H1 (cell line): ENCODE measurements at regions not wholly inside any gene's neighbourhood (a gene's known extent, or its start where the extent isn't known, plus 50 kb on each side); places are given as distances from the start of the nearest gene placed in this dataset.

Experiments
- CTCF ChIA-PET: fragments of 300-600 bp; sonication (Branson Sonifier 250); formaldehyde crosslinking; loops from one replicate; lab custom pipeline; 2021; ENCODE audit not compliant: partially characterized antibody; lab: Charles Lee
- POLR2A ChIA-PET: fragments of 300-600 bp; sonication (Branson Sonifier 250); formaldehyde crosslinking; loops from one replicate; lab custom pipeline; 2021; ENCODE audit warnings: inconsistent platforms; ENCODE audit not compliant: partially characterized antibody; lab: Charles Lee
- DNase-seq, 2 experiments: peaks; one replicate each; pipeline versions ENCODE4 v3.0.0 to v3.0.0-alpha.2; 2010 to 2022; ENCODE audit warnings: low spot score in 2 of 2, low read depth in 1 of 2, mixed read lengths in 1 of 2
- FAIRE-seq: peaks from 2 replicates; lab custom pipeline; 2011; peaks lifted over from hg19 to GRCh38; lab: Jason Lieb, UNC
- H2AFZ ChIP-seq: 2 replicates; pipeline ENCODE4 v1.8.1; 2012; ENCODE audit warnings: low read length, inconsistent platforms
- H2AK5ac ChIP-seq: 2 replicates; pipeline ENCODE4 v1.6.1; 2013; ENCODE audit warnings: low read depth, low read length
- H2BK120ac ChIP-seq: replicated peaks from 2 replicates; pipeline ENCODE3; 2013; ENCODE audit warnings: low read depth, low read length, inconsistent platforms
- H2BK12ac ChIP-seq: 2 replicates; pipeline ENCODE4 v1.6.1; 2013; ENCODE audit warnings: low read depth, low read length
- H2BK15ac ChIP-seq: 2 replicates; pipeline ENCODE4 v1.6.1; 2013; ENCODE audit warnings: low read length
- H2BK20ac ChIP-seq: 2 replicates; pipeline ENCODE4 v1.6.1; 2013; ENCODE audit warnings: low read length
- H2BK5ac ChIP-seq: 2 replicates; pipeline ENCODE4 v1.6.1; 2013; ENCODE audit warnings: low read depth, low read length
- H3K14ac ChIP-seq: 2 replicates; pipeline ENCODE4 v1.6.1; 2013; ENCODE audit warnings: inconsistent platforms; ENCODE audit not compliant: insufficient read length
- H3K18ac ChIP-seq: 2 replicates; pipeline ENCODE4 v1.6.1; 2013; ENCODE audit warnings: low read length; ENCODE audit errors: extremely low read depth
- H3K23ac ChIP-seq: 2 replicates; pipeline ENCODE4 v1.6.1; 2013; ENCODE audit warnings: inconsistent platforms; ENCODE audit not compliant: insufficient read length
- H3K23me2 ChIP-seq: 2 replicates; pipeline ENCODE4 v1.6.1; 2013; ENCODE audit warnings: low read depth, low read length
- H3K27ac ChIP-seq: 2 replicates; pipeline ENCODE4 v1.6.1; 2011; ENCODE audit warnings: low read depth, low read length, inconsistent platforms
- H3K27me3 ChIP-seq, 4 experiments: replicated peaks in 1 of 4; 1 replicate in 1 of 4; 2 replicates in 3 of 4; pipeline versions ENCODE4 v1.6.1 to v1.8.1; 2011 to 2013; ENCODE audit warnings: low read length in 3 of 4, mild to moderate bottlenecking in 3 of 4, inconsistent platforms in 2 of 4, mixed read lengths in 2 of 4, moderate library complexity in 1 of 4; ENCODE audit not compliant: control insufficient read depth in 3 of 4, insufficient read depth in 3 of 4; ENCODE audit errors: extremely low read depth in 1 of 4
- H3K36me3 ChIP-seq, 4 experiments: 2 replicates each; pipeline versions ENCODE4 v1.6.1 to v1.8.1; 2011 to 2013; ENCODE audit warnings: mild to moderate bottlenecking in 4 of 4, low read length in 3 of 4, moderate library complexity in 2 of 4, control low read depth in 1 of 4, inconsistent platforms in 1 of 4; ENCODE audit not compliant: insufficient read depth in 4 of 4, control insufficient read depth in 2 of 4
- H3K4ac ChIP-seq: replicated peaks from 2 replicates; pipeline ENCODE3; 2013; ENCODE audit warnings: low read length, low read depth, mixed read lengths, inconsistent platforms; ENCODE audit not compliant: insufficient read length
- H3K4me1 ChIP-seq, 4 experiments: replicated peaks in 1 of 4; 1 replicate in 1 of 4; 2 replicates in 3 of 4; pipeline versions ENCODE4 v1.6.1 to v1.8.1; 2011 to 2013; ENCODE audit warnings: low read length in 3 of 4, inconsistent platforms in 2 of 4, mixed read lengths in 1 of 4; ENCODE audit not compliant: insufficient read depth in 4 of 4, control insufficient read depth in 3 of 4
- H3K4me2 ChIP-seq, 2 experiments: 2 replicates each; pipeline versions ENCODE4 v1.6.1 to v1.8.1; 2011 to 2013; ENCODE audit warnings: low read depth in 2 of 2, low read length in 2 of 2, control low read depth in 1 of 2, inconsistent platforms in 1 of 2, mild to moderate bottlenecking in 1 of 2; ENCODE audit not compliant: insufficient read depth in 1 of 2
- H3K4me3 ChIP-seq, 4 experiments: fragments of 200-600, 300-600 bp in 1 of 4; sonication (generic), shearing (Covaris generic), sonication (Bioruptor Twin) in 1 of 4; 2 replicates each; pipeline versions ENCODE4 v1.5.1 to v1.8.1; 2011 to 2016; ENCODE audit warnings: low read length in 4 of 4, low read depth in 3 of 4, control low read depth in 2 of 4, inconsistent platforms in 2 of 4, mild to moderate bottlenecking in 2 of 4, mixed read lengths in 1 of 4, moderate library complexity in 1 of 4; ENCODE audit not compliant: insufficient read depth in 2 of 4; ENCODE audit errors: extremely low read depth in 1 of 4
- H3K56ac ChIP-seq: replicated peaks from 2 replicates; pipeline ENCODE3; 2013; ENCODE audit warnings: low read depth, mild to moderate bottlenecking, mixed read lengths, low read length, inconsistent platforms; ENCODE audit not compliant: insufficient read length
- H3K79me1 ChIP-seq: 2 replicates; pipeline ENCODE4 v1.6.1; 2013; ENCODE audit warnings: low read depth, low read length, control low read depth
- H3K79me2 ChIP-seq, 2 experiments: 2 replicates each; pipeline versions ENCODE4 v1.6.1 to v1.8.1; 2012 to 2013; ENCODE audit warnings: low read length in 2 of 2, mild to moderate bottlenecking in 2 of 2, inconsistent platforms in 1 of 2; ENCODE audit not compliant: insufficient read depth in 2 of 2, control insufficient read depth in 1 of 2
- H3K9ac ChIP-seq, 4 experiments: replicated peaks in 1 of 4; 1 replicate in 1 of 4; 2 replicates in 3 of 4; pipeline versions ENCODE4 v1.6.1 to v1.8.1; 2011 to 2013; ENCODE audit warnings: low read depth in 3 of 4, low read length in 3 of 4, control low read depth in 2 of 4, mild to moderate bottlenecking in 2 of 4, moderate library complexity in 2 of 4, inconsistent platforms in 1 of 4; ENCODE audit errors: extremely low read depth in 1 of 4
- H3K9me3 ChIP-seq, 2 experiments: 2 replicates each; pipeline versions ENCODE4 v1.6.1 to v1.8.1; 2012 to 2013; ENCODE audit warnings: mild to moderate bottlenecking in 2 of 2, moderate library complexity in 2 of 2, control low read depth in 1 of 2, inconsistent platforms in 1 of 2, low read depth in 1 of 2, low read length in 1 of 2, mixed read lengths in 1 of 2; ENCODE audit not compliant: insufficient read depth in 2 of 2
- H4K20me1 ChIP-seq, 2 experiments: replicated peaks in 1 of 2; 2 replicates each; pipeline versions ENCODE3 to v1.8.1; 2011 to 2013; ENCODE audit warnings: inconsistent platforms in 2 of 2, low read length in 2 of 2, mild to moderate bottlenecking in 1 of 2; ENCODE audit not compliant: insufficient read depth in 2 of 2, control insufficient read depth in 1 of 2
- H4K5ac ChIP-seq: 2 replicates; pipeline ENCODE4 v1.6.1; 2013; ENCODE audit warnings: low read length, low read depth, mixed read lengths, inconsistent platforms; ENCODE audit not compliant: insufficient read length
- H4K8ac ChIP-seq: 2 replicates; pipeline ENCODE4 v1.8.0; 2013; ENCODE audit warnings: mild to moderate bottlenecking, moderate library complexity, low read length, inconsistent platforms; ENCODE audit not compliant: insufficient read depth; ENCODE audit errors: extremely low read depth
- H4K91ac ChIP-seq: replicated peaks from 2 replicates; pipeline ENCODE3; 2013; ENCODE audit warnings: low read length, mixed read lengths, inconsistent platforms; ENCODE audit not compliant: insufficient read length
- CBX8 ChIP-seq: fragments of 300-800, 300-1000 bp; sonication (generic); IDR thresholded peaks from 2 replicates; pipeline ENCODE4 v1.7.1; 2016; ENCODE audit warnings: low read depth, low read length, borderline replicate concordance
- EGR1 ChIP-seq: IDR thresholded peaks from 2 replicates; pipeline ENCODE4 v1.6.1; 2011; ENCODE audit warnings: low read depth, low read length, borderline replicate concordance
- EZH2 ChIP-seq: fragments of 200-600 bp; sonication (generic); IDR thresholded peaks from 2 replicates; pipeline ENCODE4 v1.7.1; 2012; ENCODE audit warnings: low read depth, mild to moderate bottlenecking, moderate library complexity, low read length, inconsistent platforms; ENCODE audit not compliant: severe bottlenecking
- GABPA ChIP-seq: IDR thresholded peaks from 2 replicates; pipeline ENCODE4 v1.6.1; 2011; ENCODE audit warnings: mild to moderate bottlenecking, low read length, moderate library complexity, borderline replicate concordance; ENCODE audit not compliant: insufficient read depth
- JUND ChIP-seq: IDR thresholded peaks from 2 replicates; pipeline ENCODE4 v1.6.1; 2011; ENCODE audit warnings: mild to moderate bottlenecking, improper control_type of control experiment, low read length
- POLR2AphosphoS5 ChIP-seq: IDR thresholded peaks from 2 replicates; pipeline ENCODE4 v1.6.1; 2011; ENCODE audit warnings: low read depth, low read length
- POU5F1 ChIP-seq: IDR thresholded peaks from 2 replicates; pipeline ENCODE4 v1.6.1; 2011; ENCODE audit warnings: low read depth, mild to moderate bottlenecking, low read length, moderate library complexity
- RBBP5 ChIP-seq: IDR thresholded peaks from 2 replicates; pipeline ENCODE4 v1.7.1; 2012; ENCODE audit warnings: low read depth, mild to moderate bottlenecking, inconsistent platforms, low read length, moderate library complexity, borderline replicate concordance
- RXRA ChIP-seq: IDR thresholded peaks from 2 replicates; pipeline ENCODE4 v1.6.1; 2011; ENCODE audit warnings: low read depth, mild to moderate bottlenecking, low read length, moderate library complexity; ENCODE audit not compliant: insufficient read depth
- SIX5 ChIP-seq: IDR thresholded peaks from 2 replicates; pipeline ENCODE4 v1.6.1; 2011; ENCODE audit warnings: mild to moderate bottlenecking, low read depth, low read length
- TEAD4 ChIP-seq: IDR thresholded peaks from 2 replicates; pipeline ENCODE4 v1.6.1; 2012; ENCODE audit warnings: low read depth, low read length, inconsistent platforms, mixed read lengths
- ZNF274 ChIP-seq: IDR thresholded peaks from 2 replicates; pipeline ENCODE4 v1.7.0; 2012; ENCODE audit warnings: low read length, borderline replicate concordance; ENCODE audit errors: extremely low read depth
- WGBS, 2 experiments: shearing (Covaris generic) in 1 of 2; methylation state at CpG; one replicate each; pipeline versions ENCODE4 v1.1.6 to v1.1.7; 2013 to 2015; ENCODE audit warnings: low lambda C conversion rate in 2 of 2, mixed read lengths in 2 of 2, inconsistent platforms in 1 of 2, low coverage in 1 of 2, missing lambda C conversion rate in 1 of 2; ENCODE audit not compliant: insufficient replicate concordance in 2 of 2, insufficient coverage in 1 of 2, insufficient read length in 1 of 2; ENCODE audit errors: extremely low coverage in 1 of 2, missing lambda C conversion rate in 1 of 2; 5-methylcytosine and 5-hydroxymethylcytosine counted together
- TF ChIP-seq, protein P1 (sequence below): IDR thresholded peaks from 2 replicates; pipeline ENCODE4 v1.6.1; 2012; ENCODE audit warnings: inconsistent platforms

DNA sequence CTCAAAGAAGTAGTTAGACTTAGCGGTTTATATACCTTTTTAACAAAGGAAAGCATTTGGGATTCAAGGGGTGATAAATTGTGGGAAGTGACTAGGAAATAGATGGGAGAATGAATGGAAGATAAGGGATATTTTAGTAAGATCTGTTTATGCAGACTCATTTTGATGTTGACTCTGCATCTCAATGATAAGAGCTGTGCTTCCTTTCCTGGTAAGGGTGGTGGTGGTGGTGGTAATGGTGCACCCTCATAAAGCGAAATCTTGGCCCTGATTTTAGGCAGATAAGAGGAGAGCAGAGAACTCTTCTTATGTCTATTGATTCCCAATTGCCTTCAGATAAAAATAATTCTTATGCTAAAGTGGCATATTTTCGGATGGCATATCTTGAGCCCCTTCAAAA is 197.1 kb downstream of the SPRY1 start:
- H3K27ac ChIP-seq, result no peak overlapping the region
- peaks cover 0 to 2% (median under 1%) of the 10 kb centered on the region in 4 experiments; a peak in 1 of 7 replicates for H3K4me1 ChIP-seq
- CTCF ChIA-PET, result no interaction called here
- no peak overlapping the region for H3K4me3 ChIP-seq
- POLR2A ChIA-PET, result no interaction called here
- no peak overlapping the region for H2BK120ac ChIP-seq
- no peak overlapping the region for H3K4ac ChIP-seq
- no peak overlapping the region for H3K56ac ChIP-seq
- no peak overlapping the region for H3K4me2 ChIP-seq
- H3K14ac ChIP-seq, result no peak overlapping the region
- H3K9ac ChIP-seq, result no peak overlapping the region
- no peak overlapping the region for H2BK12ac ChIP-seq
- no peaks in the 10 kb centered on the region for H3K27me3 ChIP-seq
- no peak overlapping the region for H2BK15ac ChIP-seq
- no peak overlapping the region for H4K5ac ChIP-seq
- H3K79me1 ChIP-seq, result no peaks in the 10 kb centered on the region
- no peak overlapping the region for H2AK5ac ChIP-seq
- H4K20me1 ChIP-seq, result no peaks in the 10 kb centered on the region
- DNase-seq (no peak), FAIRE-seq (no peak)
- H4K91ac ChIP-seq, result no peak overlapping the region
- no peak overlapping the region for H2AFZ ChIP-seq
- no peaks in the 10 kb centered on the region for H3K23me2 ChIP-seq
- H2BK5ac ChIP-seq, result no peak overlapping the region
- no peak overlapping the region for H2BK20ac ChIP-seq
- no peaks in the 10 kb centered on the region for H3K36me3 ChIP-seq
- H3K9me3 ChIP-seq, result no peaks in the 10 kb centered on the region
- no peak overlapping the region for H3K23ac ChIP-seq
- WGBS, 2 experiments, result 93% methylated on average over 3 of the region's 3 CpGs; no CpG with 5 or more reads in 1 of the 2 experiments
- no peak overlapping the region for H4K8ac ChIP-seq
- no peak overlapping the region for H3K18ac ChIP-seq
- TF ChIP-seq SIX5 (no peak), GABPA (no peak), ZNF274 (no peak), RXRA (no peak), POU5F1 (no peak), JUND (no peak), EGR1 (no peak), POLR2AphosphoS5 (no peak), TEAD4 (no peak), RBBP5 (no peak), CBX8 (no peak), EZH2 (no peak)
- TF ChIP-seq, protein P1, sequence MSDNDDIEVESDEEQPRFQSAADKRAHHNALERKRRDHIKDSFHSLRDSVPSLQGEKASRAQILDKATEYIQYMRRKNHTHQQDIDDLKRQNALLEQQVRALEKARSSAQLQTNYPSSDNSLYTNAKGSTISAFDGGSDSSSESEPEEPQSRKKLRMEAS, result no peak
- H3K79me2 ChIP-seq, result no peaks in the 10 kb centered on the region
